Neutrophil (primary cell): ENCODE measurements at regions not wholly inside any gene's neighbourhood (a gene's known extent, or its start where the extent isn't known, plus 50 kb on each side); places are given as distances from the start of the nearest gene placed in this dataset.

Source experiments
- H3K27ac ChIP-seq: fragments of 200-600 bp; sonication (generic); 2 replicates; pipeline ENCODE4 v1.5.1; 2016; ENCODE audit warnings: mild to moderate bottlenecking, moderate library complexity
- H3K27me3 ChIP-seq: fragments of 200-600 bp; sonication (generic); 2 replicates; pipeline ENCODE4 v1.6.0; 2016; ENCODE audit warnings: mild to moderate bottlenecking
- H3K36me3 ChIP-seq: fragments of 200-600 bp; sonication (generic); 2 replicates; pipeline ENCODE4 v1.5.1; 2017
- H3K4me1 ChIP-seq, 2 experiments: fragments of 200-600 bp in 1 of 2; sonication (generic) in 1 of 2; 1 replicate in 1 of 2; 2 replicates in 1 of 2; pipeline versions ENCODE4 v1.5.1 to v1.6.1; 2013 to 2016; ENCODE audit warnings: low read depth in 1 of 2, low read length in 1 of 2, mild to moderate bottlenecking in 1 of 2, moderate library complexity in 1 of 2; ENCODE audit not compliant: control insufficient read depth in 1 of 2, insufficient read depth in 1 of 2
- H3K4me3 ChIP-seq, 2 experiments: fragments of 200-600 bp in 1 of 2; sonication (generic) in 1 of 2; 1 replicate in 1 of 2; 2 replicates in 1 of 2; pipeline ENCODE4 v1.5.1; 2013 to 2016; ENCODE audit warnings: low read depth in 1 of 2, low read length in 1 of 2, mild to moderate bottlenecking in 1 of 2, moderate library complexity in 1 of 2
- H3K9me3 ChIP-seq: fragments of 200-600 bp; sonication (generic); 2 replicates; pipeline ENCODE4 v1.5.1; 2016
- TF ChIP-seq, protein P1 (sequence below): fragments of 200-600 bp; sonication (generic); IDR thresholded peaks from 2 replicates; pipeline ENCODE4 v1.5.1; 2016; ENCODE audit warnings: antibody characterized with exemption

DNA sequence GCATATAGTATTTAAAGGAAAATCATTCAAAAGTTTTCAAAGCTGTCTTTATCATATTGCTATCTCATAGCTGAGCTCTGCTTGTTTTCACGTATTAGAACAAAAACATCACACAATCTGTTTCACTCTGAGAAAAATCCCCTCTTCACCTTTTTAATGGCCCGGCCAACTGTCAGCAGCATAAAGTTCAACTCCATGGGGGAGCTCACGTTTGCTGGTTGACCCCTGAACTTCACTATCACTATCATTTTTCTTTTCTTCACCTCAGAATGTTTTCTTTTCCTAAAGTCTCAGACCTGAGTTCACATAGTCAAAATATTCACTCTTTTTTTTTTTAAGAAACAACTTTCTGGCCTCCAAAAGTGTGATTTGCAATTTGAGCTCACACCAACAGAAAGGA is 374.4 kb upstream of the MARCKS start:
- H3K27ac ChIP-seq = peak overlapping the region; percentile 96
- TF ChIP-seq, protein P1, sequence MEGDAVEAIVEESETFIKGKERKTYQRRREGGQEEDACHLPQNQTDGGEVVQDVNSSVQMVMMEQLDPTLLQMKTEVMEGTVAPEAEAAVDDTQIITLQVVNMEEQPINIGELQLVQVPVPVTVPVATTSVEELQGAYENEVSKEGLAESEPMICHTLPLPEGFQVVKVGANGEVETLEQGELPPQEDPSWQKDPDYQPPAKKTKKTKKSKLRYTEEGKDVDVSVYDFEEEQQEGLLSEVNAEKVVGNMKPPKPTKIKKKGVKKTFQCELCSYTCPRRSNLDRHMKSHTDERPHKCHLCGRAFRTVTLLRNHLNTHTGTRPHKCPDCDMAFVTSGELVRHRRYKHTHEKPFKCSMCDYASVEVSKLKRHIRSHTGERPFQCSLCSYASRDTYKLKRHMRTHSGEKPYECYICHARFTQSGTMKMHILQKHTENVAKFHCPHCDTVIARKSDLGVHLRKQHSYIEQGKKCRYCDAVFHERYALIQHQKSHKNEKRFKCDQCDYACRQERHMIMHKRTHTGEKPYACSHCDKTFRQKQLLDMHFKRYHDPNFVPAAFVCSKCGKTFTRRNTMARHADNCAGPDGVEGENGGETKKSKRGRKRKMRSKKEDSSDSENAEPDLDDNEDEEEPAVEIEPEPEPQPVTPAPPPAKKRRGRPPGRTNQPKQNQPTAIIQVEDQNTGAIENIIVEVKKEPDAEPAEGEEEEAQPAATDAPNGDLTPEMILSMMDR = no peak
- no peaks in the 10 kb centered on the region for H3K9me3 ChIP-seq
- peaks cover 90 to 91% of the 10 kb centered on the region in 2 experiments for H3K4me1 ChIP-seq
- H3K4me3 ChIP-seq = no peak overlapping the region
- H3K36me3 ChIP-seq = no peaks in the 10 kb centered on the region
- no peaks in the 10 kb centered on the region for H3K27me3 ChIP-seq

DNA sequence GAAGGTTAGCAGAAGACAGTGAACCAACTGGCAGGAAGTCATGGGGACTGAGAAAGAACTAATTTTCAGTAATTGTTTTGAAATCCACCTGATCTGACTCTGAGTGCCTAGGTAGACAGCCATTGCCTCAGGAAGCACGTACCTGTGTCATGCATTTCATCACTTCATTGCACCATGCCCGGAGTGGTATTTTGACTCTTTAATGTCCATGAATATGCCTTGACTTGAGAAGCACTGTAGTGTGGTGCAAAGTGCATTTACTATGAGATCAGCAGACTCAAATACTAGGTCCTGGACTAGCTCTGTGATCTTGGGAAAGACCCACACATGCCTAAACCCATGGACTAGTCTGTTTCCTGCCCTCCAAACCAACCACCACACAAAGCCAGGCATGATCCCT is 370.9 kb upstream of the MARCKS start:
- TF ChIP-seq, protein P1 = peak; percentile 15
- H3K27me3 ChIP-seq = no peaks in the 10 kb centered on the region
- no peaks in the 10 kb centered on the region for H3K36me3 ChIP-seq
- H3K27ac ChIP-seq = peak overlapping the region; percentile 96
- H3K9me3 ChIP-seq = no peaks in the 10 kb centered on the region
- H3K4me1 ChIP-seq = peaks cover 60% of the 10 kb centered on the region in 2 experiments
- peak overlapping the region; percentile 8 to 36 for H3K4me3 ChIP-seq

- no peak overlapping the region for H3K4me3 ChIP-seq
- TF ChIP-seq, protein P1 = no peak
- no peaks in the 10 kb centered on the region for H3K27me3 ChIP-seq
- H3K36me3 ChIP-seq = no peaks in the 10 kb centered on the region
- H3K27ac ChIP-seq = peak overlapping the region; percentile 96
- no peaks in the 10 kb centered on the region for H3K9me3 ChIP-seq
- peaks cover 46% of the 10 kb centered on the region in 2 experiments for H3K4me1 ChIP-seq
These were observed 369.6 kb upstream of the MARCKS start for GRCh38 chr6:113487489-113488058.

- Histone ChIP-seq H3K9me3 (no peaks in the 10 kb centered on the region), H3K27ac (peak overlapping the region; percentile 96), H3K27me3 (no peaks in the 10 kb centered on the region), H3K4me3 (no peak overlapping the region), H3K36me3 (no peaks in the 10 kb centered on the region), H3K4me1 (peaks cover 41% of the 10 kb centered on the region in 2 experiments)
- TF ChIP-seq, protein P1 = no peak
These were observed 369.1 kb upstream of the MARCKS start for GRCh38 chr6:113488061-113488460.

- no peaks in the 10 kb centered on the region for H3K27me3 ChIP-seq
- no peak overlapping the region for H3K4me3 ChIP-seq
- H3K36me3 ChIP-seq = no peaks in the 10 kb centered on the region
- H3K27ac ChIP-seq = no peak overlapping the region
- TF ChIP-seq, protein P1 = no peak
- no peaks in the 10 kb centered on the region for H3K9me3 ChIP-seq
- peaks cover 33 to 38% of the 10 kb centered on the region in 2 experiments for H3K4me1 ChIP-seq
These were observed 368.1 kb upstream of the MARCKS start for GRCh38 chr6:113488812-113489685.
